WTC11 (cell line): ENCODE measurements at regions not wholly inside any gene's neighbourhood (a gene's known extent, or its start where the extent isn't known, plus 50 kb on each side); places are given as distances from the start of the nearest gene placed in this dataset.

Experiments
- ATAC-seq: fragments of 200-7000 bp; cut with Tn5 transposase; 2 replicates; pipeline ENCODE4 v1.10.0; 2021; ENCODE audit warnings: mild to moderate bottlenecking, moderate library complexity
- CTCF ChIA-PET: fragments of 300-600 bp; sonication (Branson Sonifier 250); formaldehyde crosslinking; loops from one replicate; lab custom pipeline; 2021; ENCODE audit warnings: antibody characterized with exemption; lab: Charles Lee
- POLR2A ChIA-PET: fragments of 350-600 bp; sonication (Branson Sonifier 250); formaldehyde crosslinking; loops from one replicate; lab custom pipeline; 2021; ENCODE audit warnings: antibody characterized with exemption; lab: Charles Lee
- DNase-seq: peaks from one replicate; pipeline ENCODE4 v3.0.0; 2021; ENCODE audit warnings: low spot score
- H3K27ac Mint-ChIP-seq: 2 replicates; pipeline ENCODE4 v1.8.0; 2021; ENCODE audit warnings: mixed read lengths
- H3K27me3 Mint-ChIP-seq: 2 replicates; pipeline ENCODE4 v1.8.0; 2021; ENCODE audit warnings: low read depth, mild to moderate bottlenecking, moderate library complexity, mixed read lengths
- H3K36me3 Mint-ChIP-seq: 2 replicates; pipeline ENCODE4 v1.8.0; 2021; ENCODE audit warnings: mixed read lengths
- H3K4me1 Mint-ChIP-seq: 2 replicates; pipeline ENCODE4 v1.8.0; 2022; ENCODE audit warnings: mixed read lengths
- H3K4me3 Mint-ChIP-seq: 2 replicates; pipeline ENCODE4 v1.8.0; 2021; ENCODE audit warnings: mild to moderate bottlenecking, moderate library complexity, mixed read lengths
- H3K9me3 Mint-ChIP-seq: 2 replicates; pipeline ENCODE4 v1.8.0; 2021; ENCODE audit warnings: mixed read lengths
- CREB1 ChIP-seq: sonication (generic); formaldehyde crosslinking; IDR thresholded peaks from 2 replicates; pipeline ENCODE4 v1.8.0; 2023; ENCODE audit warnings: mild to moderate bottlenecking, missing genetic modification reagents
- ELF4 ChIP-seq: sonication (generic); formaldehyde crosslinking; IDR thresholded peaks from 2 replicates; pipeline ENCODE4 v1.8.1; 2022; ENCODE audit warnings: low read depth, mild to moderate bottlenecking, moderate library complexity, missing genetic modification reagents
- EMX1 ChIP-seq: fragments of 250-450 bp; sonication (Bioruptor Pico); IDR thresholded peaks from 2 replicates; pipeline ENCODE4 v1.8.0; 2021; ENCODE audit warnings: mild to moderate bottlenecking
- FOXJ3 ChIP-seq: sonication (generic); formaldehyde crosslinking; IDR thresholded peaks from 2 replicates; pipeline ENCODE4 v1.9.0; 2021; ENCODE audit warnings: missing genetic modification reagents, mild to moderate bottlenecking, borderline replicate concordance
- FOXP1 ChIP-seq: sonication (generic); formaldehyde crosslinking; IDR thresholded peaks from 2 replicates; pipeline ENCODE4 v1.8.0; 2022; ENCODE audit warnings: missing genetic modification reagents, mild to moderate bottlenecking, moderate library complexity, borderline replicate concordance
- GABPB1 ChIP-seq: sonication (generic); formaldehyde crosslinking; IDR thresholded peaks from 2 replicates; pipeline ENCODE4 v1.8.1; 2023; ENCODE audit warnings: mild to moderate bottlenecking, missing genetic modification reagents
- GTF2I ChIP-seq: fragments of 250-450 bp; sonication (Bioruptor Pico); conservative IDR thresholded peaks from 2 replicates; pipeline ENCODE4 v1.4.0; 2021; ENCODE audit warnings: mild to moderate bottlenecking
- NFATC4 ChIP-seq: fragments of 250-450 bp; sonication (Bioruptor Pico); IDR thresholded peaks from 2 replicates; pipeline ENCODE4 v1.9.0; 2021; ENCODE audit warnings: mild to moderate bottlenecking
- NFYB ChIP-seq: sonication (generic); formaldehyde crosslinking; conservative IDR thresholded peaks from 2 replicates; pipeline ENCODE4 v1.8.0; 2022; ENCODE audit warnings: low read depth, missing genetic modification reagents
- NR2C2 ChIP-seq: sonication (generic); formaldehyde crosslinking; IDR thresholded peaks from 2 replicates; pipeline ENCODE4 v1.8.0; 2022; ENCODE audit warnings: mild to moderate bottlenecking, missing genetic modification reagents
- NR3C1 ChIP-seq: sonication (generic); formaldehyde crosslinking; conservative IDR thresholded peaks from 2 replicates; pipeline ENCODE4 v1.8.1; 2023; ENCODE audit warnings: low read depth, mild to moderate bottlenecking, missing genetic modification reagents
- OVOL2 ChIP-seq: fragments of 250-450 bp; sonication (Bioruptor Pico); IDR thresholded peaks from 2 replicates; pipeline ENCODE4 v1.9.0; 2021; ENCODE audit warnings: mild to moderate bottlenecking, borderline replicate concordance
- RORB ChIP-seq: fragments of 250-450 bp; sonication (Bioruptor Pico); IDR thresholded peaks from 2 replicates; pipeline ENCODE4 v1.9.0; 2021; ENCODE audit warnings: mild to moderate bottlenecking
- SMAD3 ChIP-seq: sonication (generic); formaldehyde crosslinking; IDR thresholded peaks from 2 replicates; pipeline ENCODE4 v1.8.0; 2022; ENCODE audit warnings: missing genetic modification reagents, mild to moderate bottlenecking, borderline replicate concordance
- TEAD4 ChIP-seq: sonication (generic); formaldehyde crosslinking; IDR thresholded peaks from 2 replicates; pipeline ENCODE4 v1.8.0; 2022; ENCODE audit warnings: mild to moderate bottlenecking, missing genetic modification reagents
- ZNF232 ChIP-seq: sonication (generic); formaldehyde crosslinking; IDR thresholded peaks from 2 replicates; pipeline ENCODE4 v1.8.0; 2022; ENCODE audit warnings: mild to moderate bottlenecking, missing genetic modification reagents
- ZNF317 ChIP-seq: sonication (generic); formaldehyde crosslinking; IDR thresholded peaks from 2 replicates; pipeline ENCODE4 v1.8.1; 2023; ENCODE audit warnings: low read depth, mild to moderate bottlenecking, moderate library complexity, missing genetic modification reagents, borderline replicate concordance
- ZNF671 ChIP-seq: fragments of 250-450 bp; sonication (Bioruptor Pico); IDR thresholded peaks from 2 replicates; pipeline ENCODE4 v1.8.0; 2021; ENCODE audit warnings: mild to moderate bottlenecking
- TF ChIP-seq, protein P1 (sequence below): fragments of 250-450 bp; sonication (Bioruptor Pico); IDR thresholded peaks from 2 replicates; pipeline ENCODE4 v1.8.0; 2021; ENCODE audit warnings: mild to moderate bottlenecking
- TF ChIP-seq, protein P2 (sequence below): sonication (generic); formaldehyde crosslinking; IDR thresholded peaks from 2 replicates; pipeline ENCODE4 v1.8.1; 2023; ENCODE audit warnings: mild to moderate bottlenecking, moderate library complexity, missing genetic modification reagents
- TF ChIP-seq, protein P3 (sequence below): sonication (generic); formaldehyde crosslinking; IDR thresholded peaks from 2 replicates; pipeline ENCODE4 v1.8.1; 2023; ENCODE audit warnings: mild to moderate bottlenecking, missing genetic modification reagents
- TF ChIP-seq, protein P4 (sequence below): sonication (generic); formaldehyde crosslinking; IDR thresholded peaks from 2 replicates; pipeline ENCODE4 v1.8.0; 2023; ENCODE audit warnings: missing genetic modification reagents, mild to moderate bottlenecking, borderline replicate concordance
- TF ChIP-seq, protein P5 (sequence below): sonication (generic); formaldehyde crosslinking; IDR thresholded peaks from 2 replicates; pipeline ENCODE4 v1.8.1; 2022; ENCODE audit warnings: missing genetic modification reagents, borderline replicate concordance
- TF ChIP-seq, protein P6 (sequence below): sonication (generic); formaldehyde crosslinking; IDR thresholded peaks from 2 replicates; pipeline ENCODE4 v1.8.1; 2023; ENCODE audit warnings: mild to moderate bottlenecking, missing genetic modification reagents, borderline replicate concordance

DNA sequence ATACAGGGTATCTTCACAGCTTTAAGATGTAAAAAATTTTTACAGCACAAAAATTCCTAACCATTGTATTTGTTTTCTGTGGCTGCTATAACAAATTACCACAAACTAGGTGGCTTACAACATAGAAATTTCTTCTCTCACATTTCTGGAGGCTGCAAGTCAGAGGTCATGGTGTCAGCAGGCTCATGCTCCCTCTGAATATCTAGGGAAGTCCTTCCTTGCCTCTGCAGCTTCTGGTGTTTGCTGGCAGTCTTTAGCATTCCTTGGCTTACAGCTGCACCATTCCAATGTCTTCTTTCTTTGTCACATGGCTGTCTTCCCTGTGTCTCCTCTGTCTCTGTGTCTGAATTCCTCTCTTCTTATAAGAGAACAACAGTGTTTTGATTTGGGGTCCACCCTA, 310.2 kb upstream of the SUCLG2 start:
- POLR2A ChIA-PET: no interaction called here
- no peak for ATAC-seq
- TF ChIP-seq RORB (CRISPR knock-in tag) (no peak), NFYB (CRISPR knock-in tag) (no peak), ELF4 (no peak), FOXJ3 (CRISPR knock-in tag) (no peak), NR2C2 (no peak), TEAD4 (CRISPR knock-in tag) (no peak), ZNF232 (CRISPR knock-in tag) (no peak), ZNF317 (no peak)
- TF ChIP-seq, protein P1, sequence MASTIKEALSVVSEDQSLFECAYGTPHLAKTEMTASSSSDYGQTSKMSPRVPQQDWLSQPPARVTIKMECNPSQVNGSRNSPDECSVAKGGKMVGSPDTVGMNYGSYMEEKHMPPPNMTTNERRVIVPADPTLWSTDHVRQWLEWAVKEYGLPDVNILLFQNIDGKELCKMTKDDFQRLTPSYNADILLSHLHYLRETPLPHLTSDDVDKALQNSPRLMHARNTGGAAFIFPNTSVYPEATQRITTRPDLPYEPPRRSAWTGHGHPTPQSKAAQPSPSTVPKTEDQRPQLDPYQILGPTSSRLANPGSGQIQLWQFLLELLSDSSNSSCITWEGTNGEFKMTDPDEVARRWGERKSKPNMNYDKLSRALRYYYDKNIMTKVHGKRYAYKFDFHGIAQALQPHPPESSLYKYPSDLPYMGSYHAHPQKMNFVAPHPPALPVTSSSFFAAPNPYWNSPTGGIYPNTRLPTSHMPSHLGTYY (CRISPR knock-in tag): no peak
- TF ChIP-seq, protein P2, sequence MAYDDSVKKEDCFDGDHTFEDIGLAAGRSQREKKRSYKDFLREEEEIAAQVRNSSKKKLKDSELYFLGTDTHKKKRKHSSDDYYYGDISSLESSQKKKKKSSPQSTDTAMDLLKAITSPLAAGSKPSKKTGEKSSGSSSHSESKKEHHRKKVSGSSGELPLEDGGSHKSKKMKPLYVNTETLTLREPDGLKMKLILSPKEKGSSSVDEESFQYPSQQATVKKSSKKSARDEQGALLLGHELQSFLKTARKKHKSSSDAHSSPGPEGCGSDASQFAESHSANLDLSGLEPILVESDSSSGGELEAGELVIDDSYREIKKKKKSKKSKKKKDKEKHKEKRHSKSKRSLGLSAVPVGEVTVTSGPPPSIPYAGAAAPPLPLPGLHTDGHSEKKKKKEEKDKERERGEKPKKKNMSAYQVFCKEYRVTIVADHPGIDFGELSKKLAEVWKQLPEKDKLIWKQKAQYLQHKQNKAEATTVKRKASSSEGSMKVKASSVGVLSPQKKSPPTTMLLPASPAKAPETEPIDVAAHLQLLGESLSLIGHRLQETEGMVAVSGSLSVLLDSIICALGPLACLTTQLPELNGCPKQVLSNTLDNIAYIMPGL (CRISPR knock-in tag): no peak
- TF ChIP-seq, protein P3, sequence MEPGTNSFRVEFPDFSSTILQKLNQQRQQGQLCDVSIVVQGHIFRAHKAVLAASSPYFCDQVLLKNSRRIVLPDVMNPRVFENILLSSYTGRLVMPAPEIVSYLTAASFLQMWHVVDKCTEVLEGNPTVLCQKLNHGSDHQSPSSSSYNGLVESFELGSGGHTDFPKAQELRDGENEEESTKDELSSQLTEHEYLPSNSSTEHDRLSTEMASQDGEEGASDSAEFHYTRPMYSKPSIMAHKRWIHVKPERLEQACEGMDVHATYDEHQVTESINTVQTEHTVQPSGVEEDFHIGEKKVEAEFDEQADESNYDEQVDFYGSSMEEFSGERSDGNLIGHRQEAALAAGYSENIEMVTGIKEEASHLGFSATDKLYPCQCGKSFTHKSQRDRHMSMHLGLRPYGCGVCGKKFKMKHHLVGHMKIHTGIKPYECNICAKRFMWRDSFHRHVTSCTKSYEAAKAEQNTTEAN (CRISPR knock-in tag): no peak
- CTCF ChIA-PET: no interaction called here
- DNase-seq: no peak
- H3K9me3 Mint-ChIP-seq: peaks cover 26% of the 10 kb centered on the region
- H3K36me3 Mint-ChIP-seq: no peaks in the 10 kb centered on the region
- no peak overlapping the region for H3K4me3 Mint-ChIP-seq
- H3K27me3 Mint-ChIP-seq: no peaks in the 10 kb centered on the region
- no peaks in the 10 kb centered on the region for H3K4me1 Mint-ChIP-seq
- no peak overlapping the region for H3K27ac Mint-ChIP-seq

DNA sequence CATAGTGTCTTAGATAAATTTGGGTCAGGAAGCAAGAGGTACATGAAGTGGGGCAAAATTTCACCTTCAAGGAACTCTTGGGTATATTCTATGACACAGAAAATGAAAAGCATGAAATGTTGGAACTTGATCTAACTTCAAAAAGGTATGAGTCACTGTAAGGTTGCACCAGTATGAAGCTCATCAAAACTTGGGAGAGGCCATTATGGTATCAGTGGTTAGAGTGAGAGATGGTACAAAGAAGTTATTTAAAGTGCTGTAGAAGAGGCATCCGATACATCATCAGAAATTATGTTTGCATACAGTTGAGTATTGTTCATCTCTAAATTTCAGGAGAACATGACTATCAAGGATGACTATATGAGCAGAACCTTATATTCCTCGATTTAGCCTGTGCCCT, 302.9 kb upstream of the SUCLG2 start:
- no peak for ATAC-seq
- H3K27me3 Mint-ChIP-seq: no peaks in the 10 kb centered on the region; the same call in 1 of the 2 replicates
- H3K4me3 Mint-ChIP-seq: no peak overlapping the region
- ChIA-PET POLR2A (interaction anchor here (0.6 kb wide), 1 partner anchor 1181 kb away, joined by 3 read pairs; no protein-coding TSS in a partner anchor), CTCF (no interaction called here)
- no peak for DNase-seq
- peaks cover 36% of the 10 kb centered on the region for H3K9me3 Mint-ChIP-seq
- H3K36me3 Mint-ChIP-seq: no peaks in the 10 kb centered on the region
- H3K27ac Mint-ChIP-seq: no peak overlapping the region
- H3K4me1 Mint-ChIP-seq: no peaks in the 10 kb centered on the region
- no peak for TF ChIP-seq NFATC4
- TF ChIP-seq GTF2I (CRISPR knock-in tag): no peak
- TF ChIP-seq RORB (CRISPR knock-in tag): no peak
- no peak for TF ChIP-seq OVOL2 (CRISPR knock-in tag)
- no peak for TF ChIP-seq GABPB1 (CRISPR knock-in tag)
- no peak for TF ChIP-seq SMAD3 (CRISPR knock-in tag)
- TF ChIP-seq, protein P4, sequence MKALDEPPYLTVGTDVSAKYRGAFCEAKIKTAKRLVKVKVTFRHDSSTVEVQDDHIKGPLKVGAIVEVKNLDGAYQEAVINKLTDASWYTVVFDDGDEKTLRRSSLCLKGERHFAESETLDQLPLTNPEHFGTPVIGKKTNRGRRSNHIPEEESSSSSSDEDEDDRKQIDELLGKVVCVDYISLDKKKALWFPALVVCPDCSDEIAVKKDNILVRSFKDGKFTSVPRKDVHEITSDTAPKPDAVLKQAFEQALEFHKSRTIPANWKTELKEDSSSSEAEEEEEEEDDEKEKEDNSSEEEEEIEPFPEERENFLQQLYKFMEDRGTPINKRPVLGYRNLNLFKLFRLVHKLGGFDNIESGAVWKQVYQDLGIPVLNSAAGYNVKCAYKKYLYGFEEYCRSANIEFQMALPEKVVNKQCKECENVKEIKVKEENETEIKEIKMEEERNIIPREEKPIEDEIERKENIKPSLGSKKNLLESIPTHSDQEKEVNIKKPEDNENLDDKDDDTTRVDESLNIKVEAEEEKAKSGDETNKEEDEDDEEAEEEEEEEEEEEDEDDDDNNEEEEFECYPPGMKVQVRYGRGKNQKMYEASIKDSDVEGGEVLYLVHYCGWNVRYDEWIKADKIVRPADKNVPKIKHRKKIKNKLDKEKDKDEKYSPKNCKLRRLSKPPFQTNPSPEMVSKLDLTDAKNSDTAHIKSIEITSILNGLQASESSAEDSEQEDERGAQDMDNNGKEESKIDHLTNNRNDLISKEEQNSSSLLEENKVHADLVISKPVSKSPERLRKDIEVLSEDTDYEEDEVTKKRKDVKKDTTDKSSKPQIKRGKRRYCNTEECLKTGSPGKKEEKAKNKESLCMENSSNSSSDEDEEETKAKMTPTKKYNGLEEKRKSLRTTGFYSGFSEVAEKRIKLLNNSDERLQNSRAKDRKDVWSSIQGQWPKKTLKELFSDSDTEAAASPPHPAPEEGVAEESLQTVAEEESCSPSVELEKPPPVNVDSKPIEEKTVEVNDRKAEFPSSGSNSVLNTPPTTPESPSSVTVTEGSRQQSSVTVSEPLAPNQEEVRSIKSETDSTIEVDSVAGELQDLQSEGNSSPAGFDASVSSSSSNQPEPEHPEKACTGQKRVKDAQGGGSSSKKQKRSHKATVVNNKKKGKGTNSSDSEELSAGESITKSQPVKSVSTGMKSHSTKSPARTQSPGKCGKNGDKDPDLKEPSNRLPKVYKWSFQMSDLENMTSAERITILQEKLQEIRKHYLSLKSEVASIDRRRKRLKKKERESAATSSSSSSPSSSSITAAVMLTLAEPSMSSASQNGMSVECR (CRISPR knock-in tag): no peak
- TF ChIP-seq, protein P5, sequence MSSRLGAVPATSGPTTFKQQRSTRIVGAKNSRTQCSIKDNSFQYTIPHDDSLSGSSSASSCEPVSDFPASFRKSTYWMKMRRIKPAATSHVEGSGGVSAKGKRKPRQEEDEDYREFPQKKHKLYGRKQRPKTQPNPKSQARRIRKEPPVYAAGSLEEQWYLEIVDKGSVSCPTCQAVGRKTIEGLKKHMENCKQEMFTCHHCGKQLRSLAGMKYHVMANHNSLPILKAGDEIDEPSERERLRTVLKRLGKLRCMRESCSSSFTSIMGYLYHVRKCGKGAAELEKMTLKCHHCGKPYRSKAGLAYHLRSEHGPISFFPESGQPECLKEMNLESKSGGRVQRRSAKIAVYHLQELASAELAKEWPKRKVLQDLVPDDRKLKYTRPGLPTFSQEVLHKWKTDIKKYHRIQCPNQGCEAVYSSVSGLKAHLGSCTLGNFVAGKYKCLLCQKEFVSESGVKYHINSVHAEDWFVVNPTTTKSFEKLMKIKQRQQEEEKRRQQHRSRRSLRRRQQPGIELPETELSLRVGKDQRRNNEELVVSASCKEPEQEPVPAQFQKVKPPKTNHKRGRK (CRISPR knock-in tag): no peak
- TF ChIP-seq CREB1 (CRISPR knock-in tag): no peak
- TF ChIP-seq NR3C1 (CRISPR knock-in tag): no peak
- TF ChIP-seq, protein P6, sequence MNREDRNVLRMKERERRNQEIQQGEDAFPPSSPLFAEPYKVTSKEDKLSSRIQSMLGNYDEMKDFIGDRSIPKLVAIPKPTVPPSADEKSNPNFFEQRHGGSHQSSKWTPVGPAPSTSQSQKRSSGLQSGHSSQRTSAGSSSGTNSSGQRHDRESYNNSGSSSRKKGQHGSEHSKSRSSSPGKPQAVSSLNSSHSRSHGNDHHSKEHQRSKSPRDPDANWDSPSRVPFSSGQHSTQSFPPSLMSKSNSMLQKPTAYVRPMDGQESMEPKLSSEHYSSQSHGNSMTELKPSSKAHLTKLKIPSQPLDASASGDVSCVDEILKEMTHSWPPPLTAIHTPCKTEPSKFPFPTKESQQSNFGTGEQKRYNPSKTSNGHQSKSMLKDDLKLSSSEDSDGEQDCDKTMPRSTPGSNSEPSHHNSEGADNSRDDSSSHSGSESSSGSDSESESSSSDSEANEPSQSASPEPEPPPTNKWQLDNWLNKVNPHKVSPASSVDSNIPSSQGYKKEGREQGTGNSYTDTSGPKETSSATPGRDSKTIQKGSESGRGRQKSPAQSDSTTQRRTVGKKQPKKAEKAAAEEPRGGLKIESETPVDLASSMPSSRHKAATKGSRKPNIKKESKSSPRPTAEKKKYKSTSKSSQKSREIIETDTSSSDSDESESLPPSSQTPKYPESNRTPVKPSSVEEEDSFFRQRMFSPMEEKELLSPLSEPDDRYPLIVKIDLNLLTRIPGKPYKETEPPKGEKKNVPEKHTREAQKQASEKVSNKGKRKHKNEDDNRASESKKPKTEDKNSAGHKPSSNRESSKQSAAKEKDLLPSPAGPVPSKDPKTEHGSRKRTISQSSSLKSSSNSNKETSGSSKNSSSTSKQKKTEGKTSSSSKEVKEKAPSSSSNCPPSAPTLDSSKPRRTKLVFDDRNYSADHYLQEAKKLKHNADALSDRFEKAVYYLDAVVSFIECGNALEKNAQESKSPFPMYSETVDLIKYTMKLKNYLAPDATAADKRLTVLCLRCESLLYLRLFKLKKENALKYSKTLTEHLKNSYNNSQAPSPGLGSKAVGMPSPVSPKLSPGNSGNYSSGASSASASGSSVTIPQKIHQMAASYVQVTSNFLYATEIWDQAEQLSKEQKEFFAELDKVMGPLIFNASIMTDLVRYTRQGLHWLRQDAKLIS (CRISPR knock-in tag): no peak
- TF ChIP-seq EMX1 (CRISPR knock-in tag): no peak
- TF ChIP-seq ZNF671 (CRISPR knock-in tag): no peak
- no peak for TF ChIP-seq FOXP1 (CRISPR knock-in tag)
